ENCODE measurements at regions not wholly inside any gene's neighbourhood (a gene's known extent, or its start where the extent isn't known, plus 50 kb on each side); places are given as distances from the start of the nearest gene placed in this dataset.
"Not testable (repeated sequence)": the region's sequence is repeated elsewhere in the genome, so short reads cannot be mapped to it uniquely, and the experiment has no call there.

DNA sequence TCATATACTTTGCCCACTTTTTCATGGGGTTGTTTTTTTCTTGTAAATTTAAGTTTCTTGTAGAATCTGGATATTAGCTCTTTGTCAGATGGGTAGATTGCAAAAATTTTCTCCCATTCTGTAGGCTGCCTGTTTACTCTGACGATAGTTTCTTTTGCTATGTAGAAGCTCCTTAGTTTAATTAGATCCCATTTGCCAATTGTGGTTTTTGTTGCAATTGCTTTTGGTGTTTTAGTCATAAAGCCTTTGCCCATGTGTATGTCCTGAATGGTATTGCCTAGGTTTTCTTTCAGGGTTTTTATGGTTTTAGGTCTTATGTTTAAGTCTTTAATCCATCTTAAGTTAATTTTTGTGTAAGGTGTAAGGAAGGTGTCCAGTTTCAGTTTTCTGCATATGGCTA, 276.0 kb upstream of the COL3A1 start:
- TF ChIP-seq, protein P1, sequence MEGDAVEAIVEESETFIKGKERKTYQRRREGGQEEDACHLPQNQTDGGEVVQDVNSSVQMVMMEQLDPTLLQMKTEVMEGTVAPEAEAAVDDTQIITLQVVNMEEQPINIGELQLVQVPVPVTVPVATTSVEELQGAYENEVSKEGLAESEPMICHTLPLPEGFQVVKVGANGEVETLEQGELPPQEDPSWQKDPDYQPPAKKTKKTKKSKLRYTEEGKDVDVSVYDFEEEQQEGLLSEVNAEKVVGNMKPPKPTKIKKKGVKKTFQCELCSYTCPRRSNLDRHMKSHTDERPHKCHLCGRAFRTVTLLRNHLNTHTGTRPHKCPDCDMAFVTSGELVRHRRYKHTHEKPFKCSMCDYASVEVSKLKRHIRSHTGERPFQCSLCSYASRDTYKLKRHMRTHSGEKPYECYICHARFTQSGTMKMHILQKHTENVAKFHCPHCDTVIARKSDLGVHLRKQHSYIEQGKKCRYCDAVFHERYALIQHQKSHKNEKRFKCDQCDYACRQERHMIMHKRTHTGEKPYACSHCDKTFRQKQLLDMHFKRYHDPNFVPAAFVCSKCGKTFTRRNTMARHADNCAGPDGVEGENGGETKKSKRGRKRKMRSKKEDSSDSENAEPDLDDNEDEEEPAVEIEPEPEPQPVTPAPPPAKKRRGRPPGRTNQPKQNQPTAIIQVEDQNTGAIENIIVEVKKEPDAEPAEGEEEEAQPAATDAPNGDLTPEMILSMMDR (conservative IDR thresholded peaks at IDR 0.05) = not testable (repeated sequence)
- TF ChIP-seq ZFX (IDR thresholded peaks at IDR 0.05) = not testable (repeated sequence)

Data from C4-2B (cell line).